T-helper 17 cell (primary cell): ENCODE measurements at regions not wholly inside any gene's neighbourhood (a gene's known extent, or its start where the extent isn't known, plus 50 kb on each side); places are given as distances from the start of the nearest gene placed in this dataset.

Source experiments
- ATAC-seq: fragments of 150-1000 bp; cut with Tn5 transposase; 2 replicates; pipeline ENCODE4 v1.10.0; 2021; ENCODE audit warnings: mild to moderate bottlenecking, moderate library complexity
- DNase-seq, 3 donors: peaks; one replicate each; pipeline versions ENCODE4 v3.0.0 to v3.0.0-alpha.2; 2020 to 2021
- H3K9me3 ChIP-seq: one replicate; pipeline ENCODE4 v1.7.0; 2013; ENCODE audit warnings: low read length, mild to moderate bottlenecking; ENCODE audit not compliant: control insufficient read depth, poor library complexity, severe bottlenecking
- H3K27ac Mint-ChIP-seq: one replicate; pipeline ENCODE4 v1.8.0; 2022; ENCODE audit warnings: mild to moderate bottlenecking, moderate library complexity, mixed read lengths
- H3K27me3 Mint-ChIP-seq: one replicate; pipeline ENCODE4 v1.8.0; 2022; ENCODE audit warnings: mixed read lengths
- H3K36me3 Mint-ChIP-seq: one replicate; pipeline ENCODE4 v1.8.0; 2022; ENCODE audit warnings: low read depth, mixed read lengths
- H3K4me1 Mint-ChIP-seq: one replicate; pipeline ENCODE4 v1.8.0; 2022; ENCODE audit warnings: mild to moderate bottlenecking, mixed read lengths
- H3K4me3 Mint-ChIP-seq: one replicate; pipeline ENCODE4 v1.8.0; 2022; ENCODE audit warnings: mild to moderate bottlenecking, moderate library complexity, mixed read lengths

- DNase-seq (no peak), ATAC-seq (no peak)
- no peaks in the 10 kb centered on the region for H3K9me3 ChIP-seq
- H3K27ac Mint-ChIP-seq: no peak overlapping the region
- H3K36me3 Mint-ChIP-seq: no peaks in the 10 kb centered on the region
- H3K27me3 Mint-ChIP-seq: peaks cover 14% of the 10 kb centered on the region
- H3K4me1 Mint-ChIP-seq: no peaks in the 10 kb centered on the region
- H3K4me3 Mint-ChIP-seq: no peak overlapping the region
Observed at GRCh38 chr5:14041528-14042192, 97.2 kb upstream of the DNAH5 start.

GRCh38 chr5:14040542-14040941 lies 96.1 kb upstream of the DNAH5 start:
- ATAC-seq: no peak
- H3K36me3 Mint-ChIP-seq: no peaks in the 10 kb centered on the region
- no peaks in the 10 kb centered on the region for H3K4me1 Mint-ChIP-seq
- H3K27ac Mint-ChIP-seq: no peak overlapping the region
- H3K9me3 ChIP-seq: no peaks in the 10 kb centered on the region
- no peak for DNase-seq
- peaks cover 14% of the 10 kb centered on the region for H3K27me3 Mint-ChIP-seq
- H3K4me3 Mint-ChIP-seq: no peak overlapping the region

GRCh38 chr5:14039576-14039975 lies 95.1 kb upstream of the DNAH5 start:
- no peaks in the 10 kb centered on the region for H3K9me3 ChIP-seq
- H3K27me3 Mint-ChIP-seq: peaks cover 14% of the 10 kb centered on the region
- no peaks in the 10 kb centered on the region for H3K4me1 Mint-ChIP-seq
- no peak for DNase-seq
- H3K36me3 Mint-ChIP-seq: no peaks in the 10 kb centered on the region
- no peak overlapping the region for H3K27ac Mint-ChIP-seq
- no peak for ATAC-seq
- H3K4me3 Mint-ChIP-seq: no peak overlapping the region

- no peak overlapping the region for H3K27ac Mint-ChIP-seq
- DNase-seq: no peak
- no peak for ATAC-seq
- H3K9me3 ChIP-seq: no peaks in the 10 kb centered on the region
- H3K36me3 Mint-ChIP-seq: no peaks in the 10 kb centered on the region
- H3K27me3 Mint-ChIP-seq: peaks cover 14% of the 10 kb centered on the region
- H3K4me3 Mint-ChIP-seq: no peak overlapping the region
- no peaks in the 10 kb centered on the region for H3K4me1 Mint-ChIP-seq
Observed at GRCh38 chr5:14039063-14039462, 94.6 kb upstream of the DNAH5 start.

- Mint-ChIP-seq H3K27ac (no peak overlapping the region), H3K4me1 (no peaks in the 10 kb centered on the region), H3K36me3 (no peaks in the 10 kb centered on the region), H3K27me3 (peaks cover 14% of the 10 kb centered on the region), H3K4me3 (no peak overlapping the region)
- H3K9me3 ChIP-seq: no peaks in the 10 kb centered on the region
- ATAC-seq (no peak), DNase-seq (no peak)
Observed at GRCh38 chr5:14038341-14038959, 94.0 kb upstream of the DNAH5 start.

GRCh38 chr5:14036947-14037346 lies 92.5 kb upstream of the DNAH5 start:
- DNase-seq (no peak), ATAC-seq (no peak)
- no peak overlapping the region for H3K27ac Mint-ChIP-seq
- no peak overlapping the region for H3K4me3 Mint-ChIP-seq
- H3K4me1 Mint-ChIP-seq: no peaks in the 10 kb centered on the region
- H3K9me3 ChIP-seq: no peaks in the 10 kb centered on the region
- peaks cover 6% of the 10 kb centered on the region for H3K27me3 Mint-ChIP-seq
- no peaks in the 10 kb centered on the region for H3K36me3 Mint-ChIP-seq

- no peak overlapping the region for H3K27ac Mint-ChIP-seq
Observed at GRCh38 chr5:14036514-14036913, 92.0 kb upstream of the DNAH5 start.

DNA sequence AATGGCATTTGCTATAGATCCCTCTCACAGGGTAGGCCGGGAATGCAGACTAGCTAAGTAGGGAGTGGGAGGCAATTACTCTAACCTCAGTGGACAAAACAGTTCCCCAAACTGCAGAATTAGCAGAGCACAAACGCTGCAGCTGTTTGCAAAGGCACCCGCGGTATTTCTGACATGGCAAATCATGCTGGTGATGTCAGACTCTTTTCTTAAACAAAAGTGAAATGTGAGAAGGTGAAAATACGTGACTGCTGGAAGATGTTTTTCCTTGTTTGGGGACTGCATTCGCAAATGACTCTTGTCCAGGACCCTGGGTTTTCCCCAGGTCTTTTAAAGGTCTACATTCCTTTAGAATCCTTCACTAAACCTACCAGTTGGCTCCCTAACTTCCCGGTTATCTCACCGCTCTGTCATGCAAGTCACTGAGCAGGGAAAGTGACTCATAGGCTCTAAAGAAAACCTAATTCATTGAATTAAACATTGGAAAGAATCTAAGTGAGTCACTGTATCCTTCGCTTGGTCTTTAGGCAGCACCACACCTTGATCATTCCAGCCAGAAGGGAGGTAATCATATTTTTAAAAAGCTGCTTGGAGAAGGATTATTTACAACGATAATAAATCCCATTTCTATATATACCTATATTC lies 91.5 kb upstream of the DNAH5 start:
- Mint-ChIP-seq H3K4me1 (no peaks in the 10 kb centered on the region), H3K27ac (no peak overlapping the region), H3K27me3 (peaks cover 6% of the 10 kb centered on the region), H3K36me3 (no peaks in the 10 kb centered on the region), H3K4me3 (no peak overlapping the region)
- no peak for DNase-seq
- H3K9me3 ChIP-seq: no peaks in the 10 kb centered on the region
- no peak for ATAC-seq

More at GRCh38 chr5:14036514-14036913, 92.0 kb upstream of the DNAH5 start:
- H3K4me1 Mint-ChIP-seq: no peaks in the 10 kb centered on the region
- peaks cover 6% of the 10 kb centered on the region for H3K27me3 Mint-ChIP-seq
- DNase-seq (no peak), ATAC-seq (no peak)
- H3K9me3 ChIP-seq: no peaks in the 10 kb centered on the region
- no peak overlapping the region for H3K4me3 Mint-ChIP-seq
- no peaks in the 10 kb centered on the region for H3K36me3 Mint-ChIP-seq

GRCh38 chr5:14034963-14035362 lies 90.5 kb upstream of the DNAH5 start:
- H3K4me3 Mint-ChIP-seq: no peak overlapping the region
- DNase-seq (no peak), ATAC-seq (no peak)
- no peaks in the 10 kb centered on the region for H3K9me3 ChIP-seq
- H3K27me3 Mint-ChIP-seq: peaks cover 6% of the 10 kb centered on the region
- no peaks in the 10 kb centered on the region for H3K4me1 Mint-ChIP-seq
- no peaks in the 10 kb centered on the region for H3K36me3 Mint-ChIP-seq
- no peak overlapping the region for H3K27ac Mint-ChIP-seq

GRCh38 chr5:14032918-14033317 lies 88.4 kb upstream of the DNAH5 start:
- no peak overlapping the region for H3K27ac Mint-ChIP-seq
- H3K9me3 ChIP-seq: no peaks in the 10 kb centered on the region
- H3K27me3 Mint-ChIP-seq: peaks cover 6% of the 10 kb centered on the region
- H3K36me3 Mint-ChIP-seq: no peaks in the 10 kb centered on the region
- H3K4me3 Mint-ChIP-seq: no peak overlapping the region
- no peak for DNase-seq
- no peak for ATAC-seq
- H3K4me1 Mint-ChIP-seq: no peaks in the 10 kb centered on the region

DNA sequence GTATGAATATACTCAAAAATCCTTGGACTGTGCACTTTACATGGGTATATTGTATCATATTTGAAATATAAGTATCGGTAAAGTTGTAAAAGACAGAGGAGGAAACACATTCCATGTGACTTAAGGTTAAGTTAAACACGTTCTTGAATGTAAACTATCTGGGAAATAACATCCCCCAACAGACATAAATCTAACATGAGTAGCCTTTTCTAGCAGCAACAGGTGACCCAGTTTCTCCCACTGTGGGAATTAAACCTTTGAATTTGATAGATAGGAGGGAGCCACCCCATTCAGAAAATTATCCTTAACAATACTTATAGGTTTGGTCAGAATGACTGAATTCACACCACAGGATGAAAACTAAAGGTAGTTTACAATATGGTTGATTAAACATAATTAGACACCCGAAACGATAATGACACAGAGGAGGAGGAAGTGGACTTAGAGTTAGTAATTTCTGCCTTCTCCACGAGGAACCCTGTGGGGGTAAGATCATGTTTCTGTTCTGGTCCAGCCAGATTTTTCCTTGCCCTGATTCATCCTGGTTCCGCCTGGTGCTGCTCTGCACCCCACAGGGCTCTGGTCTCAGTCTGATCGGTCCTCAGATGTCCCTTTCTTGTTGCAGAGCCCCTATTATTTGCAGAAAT lies 84.6 kb upstream of the DNAH5 start:
- H3K4me1 Mint-ChIP-seq: no peaks in the 10 kb centered on the region
- no peaks in the 10 kb centered on the region for H3K9me3 ChIP-seq
- no peaks in the 10 kb centered on the region for H3K27me3 Mint-ChIP-seq

GRCh38 chr5:14028188-14028587 lies 83.7 kb upstream of the DNAH5 start:
- H3K36me3 Mint-ChIP-seq: no peaks in the 10 kb centered on the region
- ATAC-seq: no peak
- no peaks in the 10 kb centered on the region for H3K9me3 ChIP-seq
- no peak overlapping the region for H3K27ac Mint-ChIP-seq
- no peaks in the 10 kb centered on the region for H3K4me1 Mint-ChIP-seq
- H3K4me3 Mint-ChIP-seq: no peak overlapping the region
- H3K27me3 Mint-ChIP-seq: no peaks in the 10 kb centered on the region
- no peak for DNase-seq

More for the DNA sequence above, 84.6 kb upstream of the DNAH5 start:
- no peak for ATAC-seq
- no peak for DNase-seq
- Mint-ChIP-seq H3K36me3 (no peaks in the 10 kb centered on the region), H3K27ac (no peak overlapping the region), H3K4me3 (no peak overlapping the region)

GRCh38 chr5:14025569-14026286 lies 81.2 kb upstream of the DNAH5 start:
- Mint-ChIP-seq H3K4me1 (no peaks in the 10 kb centered on the region), H3K36me3 (no peaks in the 10 kb centered on the region), H3K4me3 (no peak overlapping the region), H3K27ac (no peak overlapping the region), H3K27me3 (no peaks in the 10 kb centered on the region)
- H3K9me3 ChIP-seq: no peaks in the 10 kb centered on the region
- ATAC-seq (no peak), DNase-seq (no peak)
